Neural progenitor cell (in vitro differentiated cells): ENCODE measurements at regions not wholly inside any gene's neighbourhood (a gene's known extent, or its start where the extent isn't known, plus 50 kb on each side); places are given as distances from the start of the nearest gene placed in this dataset.

ENCODE experiments used
- DNase-seq: peaks from one replicate; pipeline ENCODE4 v3.0.0-alpha.2; 2016; ENCODE audit warnings: low spot score
- H2AFZ ChIP-seq: fragments of 200-600 bp; sonication (generic); replicated peaks from 2 replicates; pipeline ENCODE4 v1.6.1; 2016; ENCODE audit warnings: antibody characterized with exemption
- H3F3A ChIP-seq: fragments of 200-600 bp; sonication (generic); 2 replicates; pipeline ENCODE4 v1.6.1; 2016; ENCODE audit warnings: antibody characterized with exemption, low read depth
- H3K27ac ChIP-seq: fragments of 200-600 bp; sonication (generic); 2 replicates; pipeline ENCODE4 v1.5.1; 2016; ENCODE audit warnings: mild to moderate bottlenecking
- H3K27me3 ChIP-seq: fragments of 200-600 bp; sonication (generic); 2 replicates; pipeline ENCODE4 v1.6.1; 2016; ENCODE audit warnings: mild to moderate bottlenecking, moderate library complexity
- H3K36me3 ChIP-seq: fragments of 200-600 bp; sonication (generic); 2 replicates; pipeline ENCODE4 v1.5.1; 2016
- H3K4me1 ChIP-seq: fragments of 200-600 bp; sonication (generic); 2 replicates; pipeline ENCODE4 v1.6.1; 2016; ENCODE audit warnings: mixed run types
- H3K4me2 ChIP-seq: fragments of 200-600 bp; sonication (generic); 2 replicates; pipeline ENCODE4 v1.6.1; 2016
- H3K4me3 ChIP-seq: fragments of 200-600 bp; sonication (generic); 2 replicates; pipeline ENCODE4 v1.5.1; 2016
- H3K79me2 ChIP-seq: fragments of 200-600 bp; sonication (generic); 2 replicates; pipeline ENCODE4 v1.6.1; 2016; ENCODE audit warnings: low read depth
- H3K9ac ChIP-seq: fragments of 200-600 bp; sonication (generic); 2 replicates; pipeline ENCODE4 v1.6.1; 2016
- H3K9me3 ChIP-seq: fragments of 200-600 bp; sonication (generic); 2 replicates; pipeline ENCODE4 v1.5.1; 2016; ENCODE audit warnings: low read depth
- H4K20me1 ChIP-seq: fragments of 200-600 bp; sonication (generic); 2 replicates; pipeline ENCODE4 v1.6.1; 2016; ENCODE audit warnings: low read depth
- H3K27ac Mint-ChIP-seq: 3 replicates; pipeline ENCODE4 v1.8.0; 2021; ENCODE audit warnings: mixed read lengths
- H3K27me3 Mint-ChIP-seq: 2 replicates; pipeline ENCODE4 v1.8.0; 2022; ENCODE audit warnings: low read depth, mild to moderate bottlenecking, inconsistent platforms, moderate library complexity, mixed read lengths; ENCODE audit not compliant: insufficient read depth
- H3K36me3 Mint-ChIP-seq: 3 replicates; pipeline ENCODE4 v1.8.0; 2021; ENCODE audit warnings: mixed read lengths
- H3K4me1 Mint-ChIP-seq: 3 replicates; pipeline ENCODE4 v1.8.0; 2021; ENCODE audit warnings: mixed read lengths
- H3K4me3 Mint-ChIP-seq: 3 replicates; pipeline ENCODE4 v1.8.0; 2021; ENCODE audit warnings: mild to moderate bottlenecking, moderate library complexity, mixed read lengths
- H3K9me3 Mint-ChIP-seq: 3 replicates; pipeline ENCODE4 v1.8.0; 2020; ENCODE audit warnings: mixed read lengths
- CTCF ChIP-seq: fragments of 200-600 bp; sonication (generic); IDR thresholded peaks from 2 replicates; pipeline ENCODE4 v1.5.1; 2017; ENCODE audit warnings: antibody characterized with exemption, mild to moderate bottlenecking
- EZH2 ChIP-seq: fragments of 200-600 bp; sonication (generic); IDR thresholded peaks from 2 replicates; pipeline ENCODE4 v1.6.1; 2017; ENCODE audit warnings: antibody characterized with exemption, mild to moderate bottlenecking, moderate library complexity
- EZH2phosphoT487 ChIP-seq: fragments of 200-600 bp; sonication (generic); IDR thresholded peaks from 2 replicates; pipeline ENCODE4 v1.6.1; 2017; ENCODE audit warnings: antibody characterized with exemption

GRCh38 chr6:48670546-48670945 lies 559.5 kb upstream of the PTCHD4 start:
- Mint-ChIP-seq H3K4me3 (no peak overlapping the region), H3K36me3 (no peaks in the 10 kb centered on the region), H3K27ac (no peak overlapping the region), H3K4me1 (no peaks in the 10 kb centered on the region), H3K27me3 (no peaks in the 10 kb centered on the region), H3K9me3 (no peaks in the 10 kb centered on the region)
- no peak for DNase-seq
- no peak overlapping the region for H3K4me3 ChIP-seq
- no peak overlapping the region for H3K27ac ChIP-seq
- no peak overlapping the region for H2AFZ ChIP-seq
- H3K9ac ChIP-seq = no peak overlapping the region
- no peak for TF ChIP-seq EZH2phosphoT487
- TF ChIP-seq CTCF = no peak
- TF ChIP-seq EZH2 = no peak
- H3K4me2 ChIP-seq = no peak overlapping the region
- no peaks in the 10 kb centered on the region for H3K4me1 ChIP-seq
- H3K9me3 ChIP-seq = no peaks in the 10 kb centered on the region
- H3K27me3 ChIP-seq = no peaks in the 10 kb centered on the region
- no peaks in the 10 kb centered on the region for H4K20me1 ChIP-seq
- no peaks in the 10 kb centered on the region for H3F3A ChIP-seq
- H3K79me2 ChIP-seq = no peaks in the 10 kb centered on the region
- H3K36me3 ChIP-seq = no peaks in the 10 kb centered on the region

GRCh38 chr6:48667797-48668196 lies 556.8 kb upstream of the PTCHD4 start:
- Histone ChIP-seq H3K4me1 (no peaks in the 10 kb centered on the region), H3K27me3 (no peaks in the 10 kb centered on the region), H3K9ac (no peak overlapping the region), H3K4me3 (no peak overlapping the region), H2AFZ (no peak overlapping the region), H3F3A (no peaks in the 10 kb centered on the region), H3K79me2 (no peaks in the 10 kb centered on the region), H3K27ac (no peak overlapping the region), H4K20me1 (no peaks in the 10 kb centered on the region), H3K36me3 (no peaks in the 10 kb centered on the region), H3K4me2 (no peak overlapping the region), H3K9me3 (no peaks in the 10 kb centered on the region)
- Mint-ChIP-seq H3K9me3 (no peaks in the 10 kb centered on the region), H3K27me3 (no peaks in the 10 kb centered on the region), H3K4me1 (no peaks in the 10 kb centered on the region), H3K36me3 (no peaks in the 10 kb centered on the region), H3K4me3 (no peak overlapping the region), H3K27ac (no peak overlapping the region)
- DNase-seq = no peak
- TF ChIP-seq CTCF (no peak), EZH2phosphoT487 (no peak), EZH2 (no peak)

GRCh38 chr6:48664826-48665225 lies 553.8 kb upstream of the PTCHD4 start:
- Mint-ChIP-seq H3K4me3 (no peak overlapping the region), H3K4me1 (no peaks in the 10 kb centered on the region), H3K36me3 (no peaks in the 10 kb centered on the region), H3K9me3 (no peaks in the 10 kb centered on the region), H3K27me3 (no peaks in the 10 kb centered on the region), H3K27ac (no peak overlapping the region)
- Histone ChIP-seq H4K20me1 (no peaks in the 10 kb centered on the region), H2AFZ (no peak overlapping the region), H3K79me2 (no peaks in the 10 kb centered on the region), H3K9ac (no peak overlapping the region), H3K4me2 (no peak overlapping the region), H3K36me3 (no peaks in the 10 kb centered on the region), H3K4me1 (no peaks in the 10 kb centered on the region), H3K27ac (no peak overlapping the region), H3K4me3 (no peak overlapping the region), H3K27me3 (no peaks in the 10 kb centered on the region), H3K9me3 (no peaks in the 10 kb centered on the region), H3F3A (no peaks in the 10 kb centered on the region)
- no peak for DNase-seq
- no peak for TF ChIP-seq EZH2phosphoT487
- TF ChIP-seq CTCF = no peak
- TF ChIP-seq EZH2 = no peak

GRCh38 chr6:48658915-48659314 lies 547.9 kb upstream of the PTCHD4 start:
- no peaks in the 10 kb centered on the region for H3F3A ChIP-seq
- H3K9ac ChIP-seq = no peak overlapping the region
- H3K9me3 ChIP-seq = no peaks in the 10 kb centered on the region
- H3K36me3 Mint-ChIP-seq = no peaks in the 10 kb centered on the region
- H3K36me3 ChIP-seq = no peaks in the 10 kb centered on the region
- no peaks in the 10 kb centered on the region for H3K4me1 ChIP-seq
- no peaks in the 10 kb centered on the region for H3K79me2 ChIP-seq
- no peaks in the 10 kb centered on the region for H3K27me3 ChIP-seq
- H3K9me3 Mint-ChIP-seq = no peaks in the 10 kb centered on the region
- H2AFZ ChIP-seq = no peak overlapping the region
- no peak overlapping the region for H3K4me2 ChIP-seq
- H3K27ac Mint-ChIP-seq = no peak overlapping the region
- H4K20me1 ChIP-seq = no peaks in the 10 kb centered on the region
- H3K4me1 Mint-ChIP-seq = no peaks in the 10 kb centered on the region
- DNase-seq = no peak
- H3K27me3 Mint-ChIP-seq = no peaks in the 10 kb centered on the region
- no peak overlapping the region for H3K4me3 ChIP-seq
- H3K4me3 Mint-ChIP-seq = no peak overlapping the region
- TF ChIP-seq CTCF (no peak), EZH2phosphoT487 (no peak), EZH2 (no peak)
- H3K27ac ChIP-seq = no peak overlapping the region
